Activated CD8-positive, alpha-beta memory T cell treated with anti-CD3 and anti-CD28 coated beads, Interleukin-2, amount 50 U/mL, for 48 hours (primary cell): ENCODE measurements at regions not wholly inside any gene's neighbourhood (a gene's known extent, or its start where the extent isn't known, plus 50 kb on each side); places are given as distances from the start of the nearest gene placed in this dataset.

Experiments used
- DNase-seq: peaks from one replicate; pipeline ENCODE4 v3.0.0-alpha.2; 2020

DNA sequence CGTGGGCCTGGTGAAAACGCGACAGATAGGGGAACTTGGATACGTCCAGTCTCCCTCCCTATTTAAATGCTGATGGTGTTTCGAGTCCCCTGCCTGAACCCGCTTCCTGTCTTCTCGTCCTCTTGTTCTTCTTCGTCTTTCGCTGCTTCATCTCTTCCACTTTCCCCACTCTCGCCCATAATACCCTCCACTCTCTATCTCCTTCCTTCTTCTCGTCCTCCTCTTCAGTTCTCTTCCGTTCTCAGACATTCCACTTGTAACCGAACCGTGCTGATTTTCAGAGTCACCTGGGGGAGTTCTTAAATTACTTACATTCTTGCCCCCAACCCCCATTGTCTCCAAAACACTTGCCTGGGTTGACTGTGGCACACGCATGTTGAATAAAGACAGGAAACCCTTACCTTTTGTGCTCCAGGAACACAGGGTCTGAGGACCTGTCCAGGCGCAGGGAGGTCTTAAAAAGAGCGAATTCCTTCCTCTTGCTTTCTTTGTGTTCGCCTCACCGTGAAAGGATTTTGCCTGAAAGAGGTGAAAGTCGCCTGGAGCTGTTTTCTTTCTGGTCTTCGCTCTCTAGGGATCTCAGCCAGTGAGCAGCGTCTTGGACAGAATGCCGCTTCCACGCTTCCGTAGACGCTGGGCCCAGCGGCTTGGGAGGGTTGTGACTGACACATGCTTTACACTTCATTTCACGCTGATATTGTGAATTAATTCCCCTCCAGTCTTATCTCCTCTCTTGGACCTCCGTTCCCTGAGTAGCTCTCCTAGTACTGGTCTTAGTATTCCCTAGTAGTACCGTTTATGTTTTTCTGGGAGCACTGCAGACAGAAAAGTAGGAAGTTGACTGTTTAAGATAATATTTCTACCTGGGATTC lies 184.0 kb downstream of the GPX5 start:
- no peak for DNase-seq

DNA sequence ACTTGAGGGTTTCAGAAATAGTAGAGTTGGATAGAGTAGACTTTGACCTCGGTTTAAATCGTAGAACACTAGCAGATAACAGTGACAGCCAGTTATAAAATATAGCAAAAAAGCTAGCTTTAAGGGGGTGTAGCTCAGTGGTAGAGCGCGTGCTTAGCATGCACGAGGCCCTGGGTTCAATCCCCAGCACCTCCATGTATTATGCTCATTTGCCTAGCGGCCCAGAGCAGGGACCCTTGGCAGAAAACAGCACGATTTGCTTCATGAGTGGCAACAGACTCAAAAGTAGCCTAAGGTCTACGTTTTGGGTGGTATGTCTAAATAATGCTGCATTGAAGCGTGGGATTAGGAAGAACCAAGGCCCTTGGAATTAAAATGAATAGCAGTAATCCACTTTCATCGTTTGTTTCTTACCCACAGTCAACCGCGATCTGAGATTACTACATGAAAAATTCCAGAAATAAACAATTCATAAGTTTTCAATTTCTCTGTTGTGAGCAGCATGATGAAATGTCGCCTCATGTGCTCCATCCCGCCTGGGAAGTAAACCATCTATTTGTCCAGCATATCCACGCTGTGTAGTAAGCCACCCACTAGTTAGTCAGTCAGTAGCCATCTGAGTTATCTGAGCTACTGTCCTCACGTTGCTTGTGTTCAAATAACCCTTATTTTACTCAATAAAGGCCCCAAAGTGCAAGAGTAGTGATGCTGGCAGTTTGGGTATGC lies 184.9 kb downstream of the GPX5 start:
- DNase-seq, result peak; percentile 70

DNA sequence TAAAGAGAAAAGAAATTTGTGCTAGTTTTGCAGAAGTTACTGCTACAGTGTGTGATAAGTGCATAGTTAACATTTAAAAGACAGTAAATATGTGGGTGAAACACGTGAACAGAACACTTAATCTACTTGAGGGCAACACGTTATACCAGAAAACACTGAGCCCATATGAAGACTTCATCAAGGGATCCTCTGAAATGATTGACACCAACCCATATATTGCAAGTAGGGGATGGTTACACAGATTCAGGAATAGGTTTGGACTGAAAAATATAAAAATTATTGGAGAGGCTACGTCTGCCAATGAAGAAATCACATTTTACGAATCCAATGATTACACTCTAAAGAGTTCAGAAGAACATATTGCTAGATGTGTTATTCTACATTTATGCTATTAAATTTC lies 185.6 kb downstream of the GPX5 start:
- no peak for DNase-seq

DNA sequence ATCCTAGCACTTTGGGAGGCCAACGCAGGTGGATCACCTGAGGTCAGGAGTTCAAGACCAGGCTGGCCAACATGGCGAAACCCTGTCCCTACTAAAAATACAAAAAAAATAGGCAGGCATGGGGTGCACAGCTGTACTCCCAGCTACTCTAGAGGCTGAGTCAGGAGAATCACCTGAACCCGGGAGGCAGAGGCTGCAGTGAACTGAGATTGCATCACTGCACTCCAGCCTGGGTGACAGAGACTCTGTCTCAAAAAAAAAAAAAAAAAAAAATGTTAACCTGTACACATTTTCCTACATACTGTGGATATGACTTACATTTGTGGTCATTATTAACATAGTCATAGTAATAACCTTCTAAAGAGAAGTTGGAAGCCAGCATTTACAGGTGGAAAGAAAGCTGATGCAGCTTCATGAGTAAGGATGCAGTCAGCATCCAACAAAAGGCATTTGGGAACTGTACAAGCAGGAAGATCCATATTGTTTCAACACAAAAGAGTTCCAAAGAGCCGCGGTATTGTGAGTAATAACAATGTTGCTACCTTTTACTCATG lies 186.2 kb downstream of the GPX5 start:
- no peak for DNase-seq

DNA sequence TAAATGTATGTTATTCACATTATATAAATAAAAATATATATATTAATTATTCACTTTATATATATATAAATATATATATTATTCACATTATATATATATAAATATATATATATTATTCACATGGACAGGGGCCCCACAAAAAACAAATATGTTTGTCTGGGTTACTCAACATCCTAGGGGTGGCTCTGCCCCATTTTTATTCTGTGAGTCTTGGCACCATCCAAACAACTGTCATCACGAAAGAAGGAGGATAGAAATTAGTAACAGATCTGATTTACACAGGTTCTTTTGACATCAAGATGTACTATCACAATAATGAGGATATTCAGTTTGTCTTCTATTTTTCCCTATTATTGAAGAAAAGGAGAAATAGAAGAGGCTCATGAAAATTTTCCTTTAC lies 187.3 kb downstream of the GPX5 start:
- no peak for DNase-seq

DNA sequence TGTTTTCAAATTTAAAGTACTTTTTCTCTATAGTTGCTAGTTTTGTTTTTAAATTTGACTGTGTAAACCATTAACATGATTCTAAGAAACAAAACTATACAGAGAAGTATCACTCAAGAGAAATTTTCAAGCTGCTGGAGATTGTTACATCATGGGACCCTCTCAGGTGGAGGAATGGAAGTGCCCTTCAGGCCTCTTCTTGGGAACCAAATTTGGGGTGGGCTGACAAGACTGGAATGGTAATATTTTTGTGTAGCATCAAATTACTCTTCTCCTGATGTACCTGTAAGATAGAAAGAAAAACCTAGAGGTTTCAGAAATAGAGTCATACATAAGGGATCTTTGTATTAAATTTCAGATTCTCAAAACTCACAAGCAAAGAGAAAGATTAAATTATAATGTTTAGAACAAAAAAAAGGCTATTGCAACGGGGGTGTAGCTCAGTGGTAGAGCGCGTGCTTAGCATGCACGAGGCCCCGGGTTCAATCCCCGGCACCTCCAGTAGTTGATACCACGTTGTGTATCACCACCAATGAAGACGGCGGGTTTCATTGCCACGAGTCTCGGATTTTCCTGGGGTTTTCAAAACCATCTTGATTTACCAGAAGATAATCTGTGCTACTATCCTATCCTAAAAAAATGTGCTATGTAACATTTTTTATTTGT lies 193.7 kb downstream of the GPX5 start:
- DNase-seq, result peak; percentile 77

DNA sequence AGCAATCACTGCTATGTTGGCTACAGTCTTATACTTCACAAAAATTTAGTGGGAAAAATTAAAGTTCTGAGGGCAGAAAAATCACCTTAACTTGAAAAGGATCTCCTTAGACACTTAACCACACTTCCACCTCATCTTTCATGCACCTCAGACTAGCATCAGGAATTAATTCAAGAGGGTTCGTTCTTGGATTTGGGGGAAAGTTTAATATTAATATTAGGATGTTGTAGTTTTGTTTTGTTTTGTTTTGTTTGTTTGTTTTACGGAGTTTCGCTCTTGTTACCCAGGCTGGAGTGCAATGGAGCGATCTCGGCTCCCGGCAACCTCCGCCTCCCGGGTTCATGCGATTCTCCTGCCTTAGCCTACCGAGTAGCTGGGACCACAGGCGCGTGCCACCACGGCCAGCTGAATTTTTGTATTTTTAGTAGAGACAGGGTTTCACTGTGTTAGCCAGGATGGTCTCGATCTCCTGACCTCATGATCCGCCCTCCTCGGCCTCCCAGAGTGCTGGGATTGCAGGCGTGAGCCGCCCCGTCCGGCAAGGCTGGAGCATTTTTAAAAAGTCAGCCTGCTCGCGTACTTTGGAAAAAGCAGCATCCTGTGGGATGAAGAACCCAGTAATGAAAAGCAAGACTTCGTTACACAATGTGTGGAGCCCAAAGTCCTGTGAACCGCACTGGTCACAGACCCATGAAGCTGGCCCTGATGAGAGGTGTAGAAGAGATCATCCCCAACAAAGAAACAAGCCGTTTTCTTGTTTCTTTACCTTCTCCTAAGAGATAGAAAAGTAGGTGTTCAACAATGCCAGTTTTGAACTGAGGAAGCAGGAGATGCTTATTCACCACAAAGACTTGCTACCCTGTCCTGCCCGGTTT lies 194.9 kb downstream of the GPX5 start:
- no peak for DNase-seq

DNA sequence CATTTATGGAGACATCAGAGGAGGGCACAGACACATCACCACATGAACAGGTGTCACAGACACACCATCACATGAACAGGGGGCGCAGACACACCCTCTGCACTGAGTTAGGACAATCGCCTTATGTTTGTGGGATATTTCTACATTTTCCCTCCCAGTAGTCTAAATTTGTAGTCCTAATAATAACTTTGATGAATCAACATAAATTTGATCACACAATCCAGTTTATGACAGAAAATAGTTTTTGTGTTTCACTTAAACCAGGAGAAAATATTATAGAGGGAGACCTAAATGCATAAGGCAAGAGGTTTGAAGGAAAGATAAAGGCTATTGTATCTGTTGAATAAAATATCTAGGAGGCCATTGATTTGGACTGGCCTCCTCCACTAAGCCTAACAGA lies 195.7 kb downstream of the GPX5 start:
- no peak for DNase-seq

DNA sequence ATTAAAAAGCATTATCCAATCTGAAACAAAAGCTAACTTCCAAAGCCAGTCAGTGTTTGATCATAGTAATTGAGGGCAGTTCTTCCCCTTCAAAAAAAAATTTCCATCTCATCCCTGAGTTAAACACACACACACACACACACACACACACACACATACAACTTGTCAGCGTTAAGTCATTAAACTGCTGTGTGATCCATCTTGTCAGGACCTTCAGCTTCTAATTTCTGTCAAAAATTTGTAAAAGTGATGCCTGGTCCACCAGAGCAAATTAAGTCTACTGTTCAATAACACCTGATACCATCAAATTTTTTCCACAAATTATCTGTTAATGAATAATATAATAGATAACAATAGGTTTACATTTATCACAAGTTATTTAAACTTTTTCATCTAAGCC lies 198.7 kb downstream of the GPX5 start:
- DNase-seq, result no peak

DNA sequence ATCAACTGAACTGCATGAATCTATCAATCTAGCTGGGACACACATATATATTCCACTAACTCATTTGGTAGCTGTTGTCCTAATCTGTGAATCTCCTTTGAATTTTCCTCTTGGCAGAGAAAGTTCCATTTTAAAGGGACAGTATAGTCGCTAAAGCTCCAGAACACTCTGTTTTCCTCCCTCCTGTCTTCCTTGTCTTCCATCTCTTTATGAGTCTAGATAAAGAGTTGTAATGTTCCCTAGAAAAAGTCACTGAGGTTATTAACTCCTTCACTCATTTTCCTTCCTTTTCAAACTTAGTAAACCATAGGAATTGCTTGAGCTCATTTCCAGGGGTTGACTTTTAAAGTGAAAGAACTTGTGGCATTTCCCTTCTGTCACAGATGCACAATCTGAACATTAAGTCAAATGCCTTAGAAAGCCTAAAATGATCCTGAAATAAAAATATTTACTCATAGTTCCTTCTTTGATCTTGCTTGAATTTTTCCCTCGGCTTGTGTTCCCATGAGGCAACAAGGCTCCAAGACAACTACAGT lies 198.4 kb downstream of the TRIM27 start:
- DNase-seq, result no peak

DNA sequence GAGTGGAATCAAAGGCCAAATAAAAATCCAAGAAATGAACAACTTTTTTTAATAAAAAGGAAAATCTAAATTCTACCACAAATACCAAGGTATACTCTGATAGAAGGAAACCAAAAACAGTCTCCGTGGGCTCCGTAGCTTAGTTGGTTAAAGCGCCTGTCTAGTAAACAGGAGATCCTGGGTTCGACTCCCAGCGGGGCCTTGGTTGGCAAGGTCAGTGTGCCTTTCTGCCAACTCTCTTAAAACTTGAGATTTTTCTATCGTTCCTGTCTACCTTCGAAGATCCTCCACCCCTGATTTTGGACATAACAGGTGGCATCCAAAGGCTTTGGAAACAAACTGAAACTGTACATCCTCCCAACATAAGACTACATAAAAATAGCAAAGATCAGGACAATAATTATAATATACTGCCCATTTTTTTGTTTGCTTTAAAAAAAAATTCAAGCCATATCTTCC lies 197.9 kb downstream of the TRIM27 start:
- DNase-seq, result no peak

DNA sequence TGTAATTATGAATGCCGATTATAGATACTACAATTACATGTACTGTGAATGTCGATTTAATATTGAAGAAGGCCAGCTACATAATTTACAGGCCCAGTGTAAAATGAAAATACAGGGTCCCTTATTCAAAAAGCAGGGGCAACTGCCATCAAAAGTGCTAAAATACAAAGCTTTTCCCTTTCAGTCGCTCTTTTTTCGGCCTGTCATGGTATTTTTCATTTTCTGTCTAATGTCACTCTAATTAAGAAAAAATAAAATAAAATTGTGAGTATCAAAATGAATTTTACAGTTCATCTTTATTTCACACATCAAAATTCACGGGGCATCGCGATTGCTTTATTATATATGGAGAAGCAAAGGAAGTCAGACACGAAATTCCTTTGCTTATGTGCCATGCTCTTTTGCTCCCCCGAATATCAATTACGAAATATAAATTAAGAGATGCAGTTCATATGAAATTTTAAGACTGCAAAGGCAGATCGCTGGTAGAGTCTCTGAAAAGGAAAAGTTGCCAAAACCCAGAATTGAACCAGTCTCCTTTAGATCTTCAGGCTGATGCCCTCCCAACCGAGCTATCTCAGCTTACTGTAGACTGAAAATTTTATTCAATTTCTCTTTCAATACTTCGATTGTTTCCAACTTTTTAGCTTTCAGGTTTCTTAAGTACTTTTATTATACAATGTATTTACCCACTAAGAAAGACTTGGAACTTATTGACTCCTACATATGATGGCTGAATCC lies 197.0 kb downstream of the TRIM27 start:
- DNase-seq, result no peak

DNA sequence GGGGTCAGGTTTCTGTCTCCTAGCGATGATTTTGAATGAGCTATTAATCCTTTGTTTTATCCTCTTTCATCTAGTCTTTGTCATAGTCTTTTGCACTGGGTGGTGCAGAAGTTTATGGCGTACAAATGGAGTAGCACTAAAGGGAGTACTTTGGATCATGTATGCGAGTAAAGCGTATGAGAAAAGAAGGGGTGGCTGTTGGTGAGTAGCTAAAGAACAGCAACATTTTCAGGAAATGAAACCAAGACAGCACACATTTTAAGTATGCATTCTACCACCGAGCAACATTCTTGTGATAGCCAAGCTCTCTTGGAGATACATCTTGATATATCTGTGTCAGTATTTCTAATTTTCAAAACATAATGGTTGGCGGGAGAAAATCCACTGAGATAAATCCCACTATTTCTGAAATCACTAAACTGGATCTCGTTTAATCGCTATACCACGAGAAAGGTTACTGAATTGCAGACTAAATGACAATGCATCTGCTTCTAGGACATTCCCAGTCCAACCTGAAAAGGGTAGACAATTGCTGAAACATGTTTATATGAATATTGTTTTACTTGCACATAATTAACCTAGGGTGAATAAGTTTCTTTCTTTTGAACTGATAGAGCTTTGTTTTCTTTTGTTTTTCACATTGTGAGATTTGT lies 196.1 kb downstream of the TRIM27 start:
- no peak for DNase-seq

DNA sequence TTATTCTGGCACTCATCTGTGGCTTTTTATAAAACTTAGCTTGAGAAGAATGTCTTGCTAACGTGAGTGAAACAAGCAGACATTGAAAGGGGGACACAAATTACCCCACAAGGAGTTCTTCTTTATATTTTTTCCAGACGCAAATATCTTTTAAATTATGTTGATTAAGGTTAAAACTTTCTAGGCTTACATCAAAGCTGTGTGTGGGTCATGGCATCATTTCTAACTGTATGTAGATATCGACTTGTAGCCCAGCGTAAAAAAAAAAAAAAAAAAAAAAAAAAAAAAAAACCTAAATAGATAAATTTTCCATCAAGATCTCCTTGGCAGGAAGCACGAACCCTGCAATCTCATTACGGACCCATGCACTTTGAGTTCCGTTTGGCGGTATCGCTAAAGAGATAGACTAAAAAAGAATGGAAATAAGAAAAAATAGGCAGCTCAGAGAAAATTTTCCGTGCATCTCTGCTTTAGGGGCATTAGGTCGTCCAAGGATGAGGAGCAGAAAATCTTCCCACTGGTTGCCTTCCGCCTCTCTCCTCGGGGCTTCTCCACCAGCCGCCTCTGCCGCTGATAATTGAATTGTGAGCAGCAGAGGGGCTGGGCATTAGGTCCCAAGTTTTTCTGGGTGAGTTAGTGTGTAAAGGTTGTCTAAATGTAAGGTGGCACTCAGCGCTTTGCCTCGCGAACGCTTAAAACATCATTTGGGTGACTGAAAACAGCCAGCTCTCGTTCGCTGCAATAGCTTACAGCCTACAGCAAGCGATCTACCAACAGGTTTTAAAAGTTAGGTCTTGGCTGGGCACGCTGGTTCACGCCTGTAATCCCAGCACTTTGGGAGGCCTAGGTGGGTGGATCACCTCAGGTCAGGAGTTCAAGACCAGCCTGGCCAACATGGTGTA lies 194.0 kb downstream of the TRIM27 start:
- DNase-seq, result no peak

DNA sequence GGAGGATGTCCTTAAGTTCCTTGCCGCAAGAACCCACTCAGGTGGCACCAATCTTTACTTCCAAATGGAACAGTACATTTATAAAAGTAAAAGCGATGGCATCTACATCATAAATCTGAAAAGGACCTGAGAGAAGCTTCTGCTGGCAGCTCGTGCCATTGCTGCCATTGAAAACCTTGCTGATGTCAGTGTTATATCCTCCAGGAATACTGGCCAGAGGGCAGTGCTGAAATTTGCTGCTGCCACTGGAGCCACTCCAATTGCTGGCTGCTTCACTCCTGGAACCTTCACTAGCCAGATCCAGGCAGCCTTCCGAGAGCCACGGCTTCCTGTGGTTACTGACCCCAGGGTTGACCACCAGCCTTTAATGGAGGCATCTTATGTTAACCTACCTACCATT lies 191.7 kb downstream of the TRIM27 start:
- no peak for DNase-seq

DNA sequence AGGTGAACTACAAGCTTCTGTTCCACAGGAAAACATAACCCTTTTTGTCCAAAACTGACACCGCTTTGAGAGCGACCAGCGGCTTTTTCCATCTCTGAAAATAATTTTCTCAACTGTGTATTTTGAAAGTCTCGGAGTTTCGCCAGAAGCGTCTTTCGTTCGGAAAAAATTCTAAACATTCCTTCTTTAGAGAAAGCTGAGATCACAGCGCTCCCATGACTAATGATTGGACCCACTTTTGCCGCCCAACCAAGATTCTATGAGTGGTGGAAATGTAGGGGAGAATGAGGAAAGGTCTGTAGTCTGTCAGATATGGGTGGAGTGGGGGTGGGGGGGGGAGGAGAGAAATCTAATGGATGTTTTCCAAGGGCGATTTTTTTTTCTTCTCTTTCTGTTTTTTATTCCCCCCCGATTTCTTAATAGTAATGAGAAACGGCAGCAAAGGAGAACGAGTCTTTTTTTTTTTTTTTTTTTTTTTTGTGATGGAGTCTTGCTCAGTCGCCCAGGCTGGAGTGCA lies 189.3 kb downstream of the TRIM27 start:
- DNase-seq, result no peak

DNA sequence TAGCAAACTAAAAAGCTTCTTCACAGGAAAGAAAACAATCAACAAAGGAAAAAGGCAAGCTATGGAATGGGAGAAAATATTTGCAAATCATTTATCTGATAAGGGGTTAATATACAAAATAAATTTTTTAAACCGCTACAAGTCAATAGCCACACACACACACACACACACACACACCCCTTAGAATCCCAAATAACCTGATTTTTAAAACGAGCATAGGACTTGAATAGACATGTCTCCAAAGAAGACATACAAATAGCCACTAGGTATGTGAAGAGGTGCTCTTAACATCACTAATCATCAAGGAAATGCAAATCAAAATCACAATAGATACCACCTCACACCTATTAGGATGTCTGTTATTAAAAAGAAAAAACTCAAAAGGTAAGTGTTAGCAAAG lies 187.7 kb downstream of the TRIM27 start:
- no peak for DNase-seq

DNA sequence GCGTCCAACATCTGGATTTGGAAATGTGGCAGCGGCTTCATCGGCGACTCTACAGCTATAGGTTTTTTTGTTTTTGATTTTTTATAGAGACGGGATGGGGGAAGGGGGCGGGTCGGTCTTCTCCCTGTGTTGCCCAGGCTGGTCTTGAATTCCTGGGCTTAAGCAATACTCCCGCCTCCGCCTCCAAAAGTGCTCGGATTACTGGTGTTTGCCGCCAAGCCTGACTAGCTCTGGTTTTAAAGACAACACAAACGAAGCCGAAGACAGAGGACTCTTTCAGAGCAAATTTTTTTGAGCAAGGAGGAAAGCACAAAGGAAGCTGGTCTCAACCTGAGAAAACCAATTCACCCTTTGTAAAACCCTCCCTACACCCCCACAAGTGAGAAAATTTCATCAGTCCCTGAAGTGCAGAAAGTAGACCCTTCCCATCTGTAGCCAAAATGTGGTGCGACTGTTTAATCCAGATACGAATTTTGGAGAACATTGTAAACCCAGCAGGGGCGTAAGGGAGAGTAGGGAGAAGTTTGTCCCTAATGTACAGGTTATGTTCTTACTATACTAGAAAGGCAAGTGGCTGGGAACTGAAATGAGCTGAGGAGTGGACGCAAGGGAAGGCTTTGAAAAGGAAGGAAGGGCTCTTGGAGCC lies 185.9 kb downstream of the TRIM27 start:
- DNase-seq, result no peak

DNA sequence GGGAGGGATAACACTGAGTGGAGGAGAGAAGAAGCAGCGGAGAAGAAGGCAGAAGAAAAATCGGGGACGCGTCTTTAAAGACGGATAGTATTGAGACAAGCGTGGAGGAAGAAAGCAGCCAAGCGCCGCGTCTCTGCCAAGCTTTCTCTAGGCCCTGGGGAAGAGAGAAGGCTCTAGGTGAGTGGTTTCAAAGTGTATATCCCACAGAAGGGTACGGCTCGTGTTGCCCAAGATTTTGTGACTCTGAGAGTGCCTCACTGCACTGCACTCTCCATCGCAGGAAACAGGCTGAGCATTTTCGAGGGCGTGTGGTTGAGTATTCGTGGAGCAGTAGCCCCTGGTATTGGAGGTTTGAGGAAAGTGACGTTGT lies 185.4 kb downstream of the TRIM27 start:
- no peak for DNase-seq
